Liver (tissue), 3 donors: ENCODE measurements at regions not wholly inside any gene's neighbourhood (a gene's known extent, or its start where the extent isn't known, plus 50 kb on each side); places are given as distances from the start of the nearest gene placed in this dataset.

Experiments
- RAD21 ChIP-seq, 2 donors: IDR thresholded peaks; 2 replicates each; pipeline ENCODE4 v1.6.1; 2016; ENCODE audit warnings: antibody characterized with exemption in 2 of 2, mild to moderate bottlenecking in 2 of 2
- SP1 ChIP-seq: IDR thresholded peaks from 2 replicates; pipeline ENCODE4 v1.6.1; 2018; ENCODE audit warnings: antibody characterized with exemption, mild to moderate bottlenecking
- TAF1 ChIP-seq: conservative IDR thresholded peaks from 2 replicates; pipeline ENCODE4 v1.6.1; 2016; ENCODE audit warnings: antibody characterized with exemption, mild to moderate bottlenecking
- YY1 ChIP-seq: IDR thresholded peaks from 2 replicates; pipeline ENCODE4 v1.6.1; 2016; ENCODE audit warnings: antibody characterized with exemption, mild to moderate bottlenecking
- TF ChIP-seq, protein P1 (sequence below): fragments of 150-350 bp; IDR thresholded peaks from 2 replicates; pipeline ENCODE4 v1.5.1; 2017; ENCODE audit warnings: improper control_type of control experiment, low read depth, low read length; ENCODE audit not compliant: missing input control
- TF ChIP-seq, protein P2 (sequence below): IDR thresholded peaks from 2 replicates; pipeline ENCODE4 v1.6.1; 2016; ENCODE audit warnings: antibody characterized with exemption
- TF ChIP-seq, protein P3 (sequence below): IDR thresholded peaks from 2 replicates; pipeline ENCODE4 v1.6.1; 2016; ENCODE audit warnings: antibody characterized with exemption
- TF ChIP-seq, protein P4 (sequence below): IDR thresholded peaks from 2 replicates; pipeline ENCODE4 v1.6.1; 2016; ENCODE audit warnings: antibody characterized with exemption, mild to moderate bottlenecking
- TF ChIP-seq, protein P5 (sequence below): IDR thresholded peaks from 2 replicates; pipeline ENCODE4 v1.6.1; 2016; ENCODE audit warnings: antibody characterized with exemption
- donor health status: healthy.
- donor health status: healthy.

DNA sequence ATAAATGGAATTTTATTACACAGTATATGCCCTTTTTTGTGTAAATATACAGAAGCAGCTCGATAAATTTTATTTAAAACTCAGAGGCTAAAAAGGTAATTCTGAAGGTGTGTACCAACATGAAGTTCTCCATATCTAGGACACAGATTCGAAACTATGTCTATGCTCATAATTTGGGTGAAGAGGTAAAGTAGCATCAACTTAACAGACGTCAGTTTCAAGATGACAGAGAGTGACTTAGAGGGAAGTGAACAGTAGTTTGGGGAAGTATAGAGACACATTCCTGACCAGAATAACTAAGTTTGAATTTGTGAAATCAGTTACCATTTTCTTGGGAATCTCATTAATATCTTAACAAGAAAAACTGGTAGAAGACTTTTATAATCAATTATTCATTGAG, 2493.3 kb downstream of the ARAP2 start:
- TF ChIP-seq TAF1 (no peak), YY1 (no peak), RAD21 (IDR thresholded peaks at IDR 0.05) (no peak), SP1 (no peak)
- TF ChIP-seq, protein P1, sequence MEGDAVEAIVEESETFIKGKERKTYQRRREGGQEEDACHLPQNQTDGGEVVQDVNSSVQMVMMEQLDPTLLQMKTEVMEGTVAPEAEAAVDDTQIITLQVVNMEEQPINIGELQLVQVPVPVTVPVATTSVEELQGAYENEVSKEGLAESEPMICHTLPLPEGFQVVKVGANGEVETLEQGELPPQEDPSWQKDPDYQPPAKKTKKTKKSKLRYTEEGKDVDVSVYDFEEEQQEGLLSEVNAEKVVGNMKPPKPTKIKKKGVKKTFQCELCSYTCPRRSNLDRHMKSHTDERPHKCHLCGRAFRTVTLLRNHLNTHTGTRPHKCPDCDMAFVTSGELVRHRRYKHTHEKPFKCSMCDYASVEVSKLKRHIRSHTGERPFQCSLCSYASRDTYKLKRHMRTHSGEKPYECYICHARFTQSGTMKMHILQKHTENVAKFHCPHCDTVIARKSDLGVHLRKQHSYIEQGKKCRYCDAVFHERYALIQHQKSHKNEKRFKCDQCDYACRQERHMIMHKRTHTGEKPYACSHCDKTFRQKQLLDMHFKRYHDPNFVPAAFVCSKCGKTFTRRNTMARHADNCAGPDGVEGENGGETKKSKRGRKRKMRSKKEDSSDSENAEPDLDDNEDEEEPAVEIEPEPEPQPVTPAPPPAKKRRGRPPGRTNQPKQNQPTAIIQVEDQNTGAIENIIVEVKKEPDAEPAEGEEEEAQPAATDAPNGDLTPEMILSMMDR = no peak
- TF ChIP-seq, protein P2, sequence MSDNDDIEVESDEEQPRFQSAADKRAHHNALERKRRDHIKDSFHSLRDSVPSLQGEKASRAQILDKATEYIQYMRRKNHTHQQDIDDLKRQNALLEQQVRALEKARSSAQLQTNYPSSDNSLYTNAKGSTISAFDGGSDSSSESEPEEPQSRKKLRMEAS = no peak
- TF ChIP-seq, protein P3, sequence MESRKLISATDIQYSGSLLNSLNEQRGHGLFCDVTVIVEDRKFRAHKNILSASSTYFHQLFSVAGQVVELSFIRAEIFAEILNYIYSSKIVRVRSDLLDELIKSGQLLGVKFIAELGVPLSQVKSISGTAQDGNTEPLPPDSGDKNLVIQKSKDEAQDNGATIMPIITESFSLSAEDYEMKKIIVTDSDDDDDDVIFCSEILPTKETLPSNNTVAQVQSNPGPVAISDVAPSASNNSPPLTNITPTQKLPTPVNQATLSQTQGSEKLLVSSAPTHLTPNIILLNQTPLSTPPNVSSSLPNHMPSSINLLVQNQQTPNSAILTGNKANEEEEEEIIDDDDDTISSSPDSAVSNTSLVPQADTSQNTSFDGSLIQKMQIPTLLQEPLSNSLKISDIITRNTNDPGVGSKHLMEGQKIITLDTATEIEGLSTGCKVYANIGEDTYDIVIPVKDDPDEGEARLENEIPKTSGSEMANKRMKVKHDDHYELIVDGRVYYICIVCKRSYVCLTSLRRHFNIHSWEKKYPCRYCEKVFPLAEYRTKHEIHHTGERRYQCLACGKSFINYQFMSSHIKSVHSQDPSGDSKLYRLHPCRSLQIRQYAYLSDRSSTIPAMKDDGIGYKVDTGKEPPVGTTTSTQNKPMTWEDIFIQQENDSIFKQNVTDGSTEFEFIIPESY = no peak
- TF ChIP-seq, protein P4, sequence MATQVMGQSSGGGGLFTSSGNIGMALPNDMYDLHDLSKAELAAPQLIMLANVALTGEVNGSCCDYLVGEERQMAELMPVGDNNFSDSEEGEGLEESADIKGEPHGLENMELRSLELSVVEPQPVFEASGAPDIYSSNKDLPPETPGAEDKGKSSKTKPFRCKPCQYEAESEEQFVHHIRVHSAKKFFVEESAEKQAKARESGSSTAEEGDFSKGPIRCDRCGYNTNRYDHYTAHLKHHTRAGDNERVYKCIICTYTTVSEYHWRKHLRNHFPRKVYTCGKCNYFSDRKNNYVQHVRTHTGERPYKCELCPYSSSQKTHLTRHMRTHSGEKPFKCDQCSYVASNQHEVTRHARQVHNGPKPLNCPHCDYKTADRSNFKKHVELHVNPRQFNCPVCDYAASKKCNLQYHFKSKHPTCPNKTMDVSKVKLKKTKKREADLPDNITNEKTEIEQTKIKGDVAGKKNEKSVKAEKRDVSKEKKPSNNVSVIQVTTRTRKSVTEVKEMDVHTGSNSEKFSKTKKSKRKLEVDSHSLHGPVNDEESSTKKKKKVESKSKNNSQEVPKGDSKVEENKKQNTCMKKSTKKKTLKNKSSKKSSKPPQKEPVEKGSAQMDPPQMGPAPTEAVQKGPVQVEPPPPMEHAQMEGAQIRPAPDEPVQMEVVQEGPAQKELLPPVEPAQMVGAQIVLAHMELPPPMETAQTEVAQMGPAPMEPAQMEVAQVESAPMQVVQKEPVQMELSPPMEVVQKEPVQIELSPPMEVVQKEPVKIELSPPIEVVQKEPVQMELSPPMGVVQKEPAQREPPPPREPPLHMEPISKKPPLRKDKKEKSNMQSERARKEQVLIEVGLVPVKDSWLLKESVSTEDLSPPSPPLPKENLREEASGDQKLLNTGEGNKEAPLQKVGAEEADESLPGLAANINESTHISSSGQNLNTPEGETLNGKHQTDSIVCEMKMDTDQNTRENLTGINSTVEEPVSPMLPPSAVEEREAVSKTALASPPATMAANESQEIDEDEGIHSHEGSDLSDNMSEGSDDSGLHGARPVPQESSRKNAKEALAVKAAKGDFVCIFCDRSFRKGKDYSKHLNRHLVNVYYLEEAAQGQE = no peak
- TF ChIP-seq, protein P5, sequence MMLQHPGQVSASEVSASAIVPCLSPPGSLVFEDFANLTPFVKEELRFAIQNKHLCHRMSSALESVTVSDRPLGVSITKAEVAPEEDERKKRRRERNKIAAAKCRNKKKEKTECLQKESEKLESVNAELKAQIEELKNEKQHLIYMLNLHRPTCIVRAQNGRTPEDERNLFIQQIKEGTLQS = no peak
